Left kidney (tissue), 1 donor: ENCODE measurements at regions not wholly inside any gene's neighbourhood (a gene's known extent, or its start where the extent isn't known, plus 50 kb on each side); places are given as distances from the start of the nearest gene placed in this dataset.

ENCODE experiments used
- DNase-seq: peaks from one replicate; pipeline ENCODE4 v3.0.0-alpha.2; 2013

- no peak for DNase-seq
These were observed 134.3 kb downstream of the OR2K2 start for GRCh38 chr9:111195766-111196165.

GRCh38 chr9:111193095-111193494, 136.9 kb downstream of the OR2K2 start:
- DNase-seq: no peak

- no peak for DNase-seq
These were observed 137.4 kb downstream of the OR2K2 start for GRCh38 chr9:111192650-111193049.

- no peak for DNase-seq
These were observed 139.7 kb downstream of the OR2K2 start for GRCh38 chr9:111190347-111190746.

GRCh38 chr9:111187376-111187775, 142.6 kb downstream of the OR2K2 start:
- no peak for DNase-seq

- DNase-seq: no peak
These were observed 143.9 kb downstream of the OR2K2 start for GRCh38 chr9:111186021-111186530.

GRCh38 chr9:111180811-111181210, 142.5 kb upstream of the LPAR1 start:
- DNase-seq: no peak

GRCh38 chr9:111179577-111179976, 141.3 kb upstream of the LPAR1 start:
- DNase-seq: no peak

- DNase-seq: peak; percentile 21
These were observed 140.2 kb upstream of the LPAR1 start for GRCh38 chr9:111178331-111179055.

GRCh38 chr9:111176511-111176910, 138.2 kb upstream of the LPAR1 start:
- DNase-seq: no peak

- no peak for DNase-seq
These were observed 137.1 kb upstream of the LPAR1 start for GRCh38 chr9:111175350-111175749.

- DNase-seq: no peak
These were observed 129.1 kb upstream of the LPAR1 start for GRCh38 chr9:111167341-111167740.

- peak; percentile 68 for DNase-seq
These were observed 125.6 kb upstream of the LPAR1 start for GRCh38 chr9:111163716-111164389.

- no peak for DNase-seq
These were observed 123.8 kb upstream of the LPAR1 start for GRCh38 chr9:111162026-111162425.

- no peak for DNase-seq
These were observed 122.7 kb upstream of the LPAR1 start for GRCh38 chr9:111161015-111161415.

- no peak for DNase-seq
These were observed 120.7 kb upstream of the LPAR1 start for GRCh38 chr9:111158999-111159398.

- DNase-seq: no peak
These were observed 120.1 kb upstream of the LPAR1 start for GRCh38 chr9:111158363-111158762.

GRCh38 chr9:111154081-111154562, 115.9 kb upstream of the LPAR1 start:
- DNase-seq: no peak

GRCh38 chr9:111152614-111153406, 114.5 kb upstream of the LPAR1 start:
- DNase-seq: no peak

- DNase-seq: no peak
These were observed 113.3 kb upstream of the LPAR1 start for GRCh38 chr9:111151537-111151936.

- no peak for DNase-seq
These were observed 111.9 kb upstream of the LPAR1 start for GRCh38 chr9:111150181-111150580.

GRCh38 chr9:111149018-111149759, 110.9 kb upstream of the LPAR1 start:
- DNase-seq: no peak
